GM19468 (cell line): ENCODE measurements at regions not wholly inside any gene's neighbourhood (a gene's known extent, or its start where the extent isn't known, plus 50 kb on each side); places are given as distances from the start of the nearest gene placed in this dataset.
"Not testable (repeated sequence)": the region's sequence is repeated elsewhere in the genome, so short reads cannot be mapped to it uniquely, and the experiment has no call there.

Experiments
- ATAC-seq: cut with Tn5 transposase; IDR thresholded peaks from one replicate; pipeline ENCODE4 v1.9.1; 2021; ENCODE audit warnings: mild to moderate bottlenecking, moderate library complexity, moderate number of reproducible peaks; ENCODE audit not compliant: unreplicated experiment; ENCODE audit errors: extremely low read depth

- ATAC-seq: no peak
Observed at GRCh38 chr13:109348519-109349258, 437.7 kb downstream of the IRS2 start.

- no peak for ATAC-seq
Observed at GRCh38 chr13:109346060-109346459, 440.3 kb downstream of the IRS2 start.

- ATAC-seq: no peak
Observed at GRCh38 chr13:109345433-109345941, 440.9 kb downstream of the IRS2 start.

GRCh38 chr13:109344552-109345157 lies 441.7 kb downstream of the IRS2 start:
- ATAC-seq: no peak

GRCh38 chr13:109336730-109337129 lies 449.7 kb downstream of the IRS2 start:
- ATAC-seq: no peak

- ATAC-seq: no peak
Observed at GRCh38 chr13:109333893-109334651, 452.3 kb downstream of the IRS2 start.

DNA sequence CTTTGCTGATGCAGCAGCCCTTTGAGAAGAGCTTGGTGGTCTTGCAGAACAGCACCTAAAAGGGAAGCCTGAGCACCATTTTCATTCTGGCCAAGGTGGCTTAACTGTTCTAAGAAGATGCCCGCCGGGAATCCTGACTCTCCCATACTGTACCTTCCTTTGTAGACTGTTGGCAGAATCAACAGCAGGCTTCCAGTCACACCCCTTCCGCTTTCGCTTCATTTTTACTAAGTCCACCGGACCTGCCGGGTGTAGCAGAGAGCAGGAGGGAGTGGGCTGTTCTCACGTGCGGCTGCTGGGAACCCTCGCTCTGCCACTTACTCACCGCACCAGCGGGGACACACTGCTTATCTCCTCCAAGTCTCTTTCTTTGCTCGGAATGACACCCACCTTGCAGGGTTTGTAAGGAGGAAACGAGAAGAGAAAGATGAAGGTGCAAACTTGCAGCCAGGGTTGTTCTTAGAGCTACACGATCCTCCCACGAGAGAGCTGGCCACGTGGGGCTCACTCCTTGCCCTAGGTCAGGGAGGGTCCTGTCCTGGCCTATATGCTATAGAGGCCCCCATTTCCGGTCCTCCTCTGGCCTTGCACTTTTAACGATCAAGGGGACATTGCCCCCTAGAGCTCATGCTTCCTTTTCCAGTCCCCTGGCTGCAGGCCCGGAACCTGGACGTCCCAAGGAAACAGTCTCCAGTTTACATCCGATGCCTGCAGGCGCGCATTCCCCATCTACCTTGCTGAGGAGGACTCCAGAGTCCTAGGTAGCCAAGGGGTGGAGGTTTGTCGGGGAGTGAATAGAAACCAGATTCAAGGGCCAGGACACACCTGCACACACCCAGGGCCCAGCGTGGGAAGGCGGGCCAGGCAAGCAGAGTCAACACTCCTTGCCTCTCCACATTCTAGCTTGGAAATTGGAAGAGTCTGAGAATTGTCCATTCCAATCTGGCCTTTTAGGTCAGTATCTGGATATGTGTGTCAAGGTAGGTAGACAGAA lies 453.6 kb downstream of the IRS2 start:
- no peak for ATAC-seq

DNA sequence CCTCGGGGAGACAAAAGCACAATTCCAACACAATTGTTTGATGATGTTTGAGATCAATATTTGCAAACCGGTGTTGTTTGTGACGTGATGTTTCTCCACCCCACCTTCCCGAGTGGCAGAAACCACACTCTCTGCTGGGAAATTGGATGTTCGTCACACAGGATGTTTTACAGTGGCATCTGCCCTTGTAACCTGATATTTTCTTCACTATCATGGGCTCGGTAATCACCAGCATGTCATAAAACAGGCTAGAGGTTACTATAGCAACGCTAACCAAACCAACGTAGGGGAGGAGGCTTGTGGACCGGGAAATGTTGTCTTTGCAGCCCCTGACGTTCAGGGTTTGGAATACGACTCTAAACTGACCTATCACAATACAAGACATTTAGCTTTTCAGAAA lies 454.5 kb downstream of the IRS2 start:
- no peak for ATAC-seq

GRCh38 chr13:109331011-109331433 lies 455.4 kb downstream of the IRS2 start:
- no peak for ATAC-seq

DNA sequence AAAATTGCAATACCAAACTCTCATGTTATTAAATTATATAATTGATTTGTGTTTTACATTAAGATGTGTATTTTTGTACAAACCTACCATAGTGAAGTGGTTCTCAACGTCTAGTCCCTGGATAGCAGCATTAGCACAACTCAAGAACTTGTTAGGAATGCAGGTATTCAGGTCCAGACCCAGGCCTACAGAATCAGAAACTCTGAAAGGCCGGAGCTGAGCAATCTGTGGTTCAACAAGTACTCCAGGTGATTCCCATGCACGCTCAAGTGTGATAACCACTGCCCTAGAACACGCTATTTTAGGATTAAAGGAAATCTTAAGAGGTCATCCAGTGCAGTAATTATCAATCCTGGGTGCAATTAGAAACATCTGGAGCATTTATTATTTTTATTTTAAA lies 456.3 kb downstream of the IRS2 start:
- no peak for ATAC-seq

GRCh38 chr13:109329175-109329574 lies 457.2 kb downstream of the IRS2 start:
- ATAC-seq: no peak

GRCh38 chr13:109326601-109327000 lies 459.8 kb downstream of the IRS2 start:
- no peak for ATAC-seq

DNA sequence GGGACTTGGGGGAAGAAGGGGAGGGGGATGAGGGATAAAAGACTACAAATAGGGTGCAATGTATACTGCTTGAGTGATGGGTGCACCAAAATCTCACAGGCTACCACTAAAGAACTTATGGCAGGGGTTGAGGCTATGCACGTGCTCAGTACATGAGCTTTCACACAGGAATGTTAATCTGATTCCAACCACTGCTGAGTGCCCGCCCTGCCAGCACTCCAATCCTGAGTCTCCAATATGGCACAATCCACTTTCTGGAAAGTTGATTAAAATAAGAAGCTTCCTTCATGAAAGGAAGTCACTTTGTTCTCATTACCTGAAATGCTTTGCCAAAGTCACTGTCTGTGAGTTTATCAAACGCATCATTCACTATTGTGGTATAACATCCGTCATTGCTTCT lies 463.0 kb downstream of the IRS2 start:
- no peak for ATAC-seq

DNA sequence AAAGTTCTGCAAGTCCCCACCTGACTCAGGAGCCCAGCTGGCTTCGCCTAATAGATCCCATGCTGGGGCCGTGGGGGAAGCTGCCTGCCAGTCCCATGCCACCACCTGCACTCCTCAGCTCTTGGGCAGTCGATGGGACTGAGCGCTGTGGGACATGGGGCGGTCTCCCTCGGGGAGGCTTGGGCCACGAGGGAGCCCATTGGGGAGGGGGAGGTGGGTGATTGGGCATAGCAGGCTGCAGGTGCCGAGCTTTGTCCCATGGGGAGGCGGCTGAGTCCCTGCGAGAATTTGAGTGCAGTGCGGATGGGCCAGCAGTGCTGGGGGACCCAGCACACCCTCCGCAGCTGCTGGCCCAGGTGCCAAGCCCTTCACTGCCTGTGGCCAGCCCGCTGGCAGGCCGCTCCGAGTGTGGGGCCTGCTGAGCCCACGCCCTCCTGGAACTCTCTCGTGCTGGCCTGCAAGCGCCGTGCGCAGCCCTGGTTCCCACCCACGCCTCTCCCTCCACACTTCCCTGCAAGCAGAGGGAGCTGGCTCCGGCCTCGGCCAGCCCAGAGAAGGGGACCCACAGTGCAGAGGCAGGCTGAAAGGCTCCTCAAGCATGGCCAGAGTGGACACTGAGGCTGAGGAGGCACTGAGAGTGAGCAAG lies 467.3 kb downstream of the IRS2 start:
- no peak for ATAC-seq

DNA sequence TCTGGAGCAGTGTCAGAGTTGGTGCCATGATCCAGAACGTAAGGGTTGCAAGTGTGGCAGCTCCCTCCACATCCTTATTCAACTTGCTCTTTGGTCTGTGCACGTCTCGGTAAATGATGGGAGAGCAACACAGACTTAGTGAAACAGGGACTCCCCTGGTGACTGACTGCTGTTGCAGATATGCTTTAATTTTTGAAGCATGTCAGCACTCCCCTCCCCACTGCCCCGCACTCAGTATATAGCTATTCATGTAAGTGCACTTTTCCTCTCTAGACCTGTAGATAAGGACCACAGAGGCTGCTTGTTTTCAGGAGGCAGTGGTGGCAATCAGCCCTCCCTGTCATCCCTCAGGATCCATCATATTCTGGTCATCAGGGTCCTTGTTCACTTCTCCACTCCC lies 470.9 kb downstream of the IRS2 start:
- ATAC-seq: no peak

DNA sequence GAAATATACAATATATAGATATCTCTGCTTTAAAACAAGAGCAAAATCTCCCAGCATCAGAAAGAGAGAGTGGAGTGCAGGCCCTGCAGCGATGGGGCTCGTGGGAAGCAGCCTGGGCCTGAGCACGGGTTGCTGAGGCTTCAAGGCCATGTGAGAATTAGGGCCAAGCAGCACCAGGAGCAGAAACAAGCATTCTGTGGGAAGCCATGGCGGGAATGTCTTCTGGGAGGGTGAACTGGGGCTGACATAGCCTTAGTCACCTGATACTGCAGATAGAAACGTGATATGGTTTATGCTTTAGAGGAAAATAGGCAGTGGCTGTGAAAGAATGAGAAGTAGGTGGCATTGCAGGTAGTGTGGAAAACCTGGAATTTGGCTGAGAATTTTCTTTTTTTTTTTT lies 472.3 kb downstream of the IRS2 start:
- no peak for ATAC-seq

DNA sequence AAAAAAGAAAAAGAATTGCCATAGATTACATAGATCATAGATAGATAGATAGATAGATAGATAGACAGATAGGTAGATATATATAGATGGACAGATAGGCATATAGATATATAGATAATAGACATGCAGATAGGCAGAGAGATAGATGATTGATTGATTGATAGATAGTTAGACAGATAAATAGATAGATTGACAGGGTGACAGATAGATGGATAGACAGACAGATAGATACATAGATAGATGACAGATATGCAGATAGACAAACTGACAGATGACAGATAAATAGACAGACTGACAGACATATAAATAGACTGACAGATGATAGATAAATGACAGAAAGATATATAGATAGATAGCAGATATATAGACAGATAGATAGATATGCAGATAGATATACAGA lies 474.0 kb downstream of the IRS2 start:
- ATAC-seq: no peak

GRCh38 chr13:109311431-109311976 lies 474.9 kb downstream of the IRS2 start:
- ATAC-seq: not testable (repeated sequence)
